ENCODE measurements at regions not wholly inside any gene's neighbourhood (a gene's known extent, or its start where the extent isn't known, plus 50 kb on each side); places are given as distances from the start of the nearest gene placed in this dataset.

- CTCF ChIA-PET, result interaction anchor here (0.9 to 2.4 kb wide), 5 partner anchors 17 to 396 kb away, joined by 3 to 8 read pairs (median 3); no protein-coding TSS in a partner anchor
- H3K4me3 ChIP-seq (ENCODE audit: low read depth, low read length), result no peak overlapping the region
- TF ChIP-seq, protein P1, sequence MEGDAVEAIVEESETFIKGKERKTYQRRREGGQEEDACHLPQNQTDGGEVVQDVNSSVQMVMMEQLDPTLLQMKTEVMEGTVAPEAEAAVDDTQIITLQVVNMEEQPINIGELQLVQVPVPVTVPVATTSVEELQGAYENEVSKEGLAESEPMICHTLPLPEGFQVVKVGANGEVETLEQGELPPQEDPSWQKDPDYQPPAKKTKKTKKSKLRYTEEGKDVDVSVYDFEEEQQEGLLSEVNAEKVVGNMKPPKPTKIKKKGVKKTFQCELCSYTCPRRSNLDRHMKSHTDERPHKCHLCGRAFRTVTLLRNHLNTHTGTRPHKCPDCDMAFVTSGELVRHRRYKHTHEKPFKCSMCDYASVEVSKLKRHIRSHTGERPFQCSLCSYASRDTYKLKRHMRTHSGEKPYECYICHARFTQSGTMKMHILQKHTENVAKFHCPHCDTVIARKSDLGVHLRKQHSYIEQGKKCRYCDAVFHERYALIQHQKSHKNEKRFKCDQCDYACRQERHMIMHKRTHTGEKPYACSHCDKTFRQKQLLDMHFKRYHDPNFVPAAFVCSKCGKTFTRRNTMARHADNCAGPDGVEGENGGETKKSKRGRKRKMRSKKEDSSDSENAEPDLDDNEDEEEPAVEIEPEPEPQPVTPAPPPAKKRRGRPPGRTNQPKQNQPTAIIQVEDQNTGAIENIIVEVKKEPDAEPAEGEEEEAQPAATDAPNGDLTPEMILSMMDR (IDR thresholded peaks at IDR 0.05; ENCODE audit: insufficient read depth, low read depth, low read length), result no peak
- H3K27me3 ChIP-seq (ENCODE audit: control insufficient read depth, insufficient read depth, low read length), result peaks cover 3% of the 10 kb centered on the region
- DNase-seq (ENCODE audit: low read depth), result no peak
- POLR2A ChIA-PET, result no interaction called here
- H3K36me3 ChIP-seq (ENCODE audit: control insufficient read depth, insufficient read depth, low read length), result no peaks in the 10 kb centered on the region
These were observed 204.9 kb downstream of the USP12 start for GRCh38 chr13:26966701-26967080.

DNA sequence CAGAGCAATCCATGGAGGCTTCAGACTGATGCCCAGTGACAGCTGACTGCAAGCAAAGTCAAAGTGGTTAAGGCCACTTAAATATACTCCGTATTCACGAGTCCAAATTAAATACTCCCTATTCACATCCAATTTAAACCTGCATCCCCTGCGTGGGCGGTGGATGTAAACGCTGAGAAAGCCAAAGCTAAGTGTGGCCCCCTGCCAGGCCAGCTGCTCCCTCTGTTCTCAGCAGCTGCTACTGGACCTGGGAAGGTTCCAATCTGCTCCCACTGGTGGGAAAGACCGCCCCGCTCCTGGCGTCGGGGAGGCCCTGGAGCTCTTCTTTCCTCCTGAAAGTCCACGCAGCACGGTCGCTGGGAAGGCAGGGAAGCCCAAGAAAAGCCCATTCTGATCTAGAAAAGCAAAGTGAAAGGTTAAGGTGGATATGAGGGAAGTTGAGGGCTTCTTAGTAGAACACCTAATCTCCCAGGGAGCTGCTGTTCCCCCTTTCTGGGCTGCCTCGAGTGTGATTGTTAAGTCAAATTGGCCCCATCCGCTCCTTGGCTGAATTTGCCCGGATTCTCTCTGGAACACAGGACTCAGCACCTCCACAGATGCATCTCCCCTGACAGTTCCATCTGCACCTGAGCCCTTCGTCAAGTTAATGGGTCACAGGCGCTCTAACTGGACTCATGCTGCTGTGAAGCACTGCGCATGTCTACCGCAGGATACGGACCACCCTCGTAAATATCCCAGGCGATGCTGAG, 205.5 kb downstream of the USP12 start:
- Histone ChIP-seq H3K27me3 (ENCODE audit: control insufficient read depth, insufficient read depth, low read length) (peaks cover 3% of the 10 kb centered on the region), H3K36me3 (ENCODE audit: control insufficient read depth, insufficient read depth, low read length) (no peaks in the 10 kb centered on the region), H3K4me3 (ENCODE audit: low read depth, low read length) (no peak overlapping the region)
- CTCF ChIA-PET, result interaction anchor here (0.9 to 2.4 kb wide), 7 partner anchors 9 to 396 kb away, joined by 3 to 8 read pairs (median 3); no protein-coding TSS in a partner anchor
- POLR2A ChIA-PET, result no interaction called here
- TF ChIP-seq, protein P1 (IDR thresholded peaks at IDR 0.05; ENCODE audit: insufficient read depth, low read depth, low read length), result no peak
- no peak for DNase-seq (ENCODE audit: low read depth)

DNA sequence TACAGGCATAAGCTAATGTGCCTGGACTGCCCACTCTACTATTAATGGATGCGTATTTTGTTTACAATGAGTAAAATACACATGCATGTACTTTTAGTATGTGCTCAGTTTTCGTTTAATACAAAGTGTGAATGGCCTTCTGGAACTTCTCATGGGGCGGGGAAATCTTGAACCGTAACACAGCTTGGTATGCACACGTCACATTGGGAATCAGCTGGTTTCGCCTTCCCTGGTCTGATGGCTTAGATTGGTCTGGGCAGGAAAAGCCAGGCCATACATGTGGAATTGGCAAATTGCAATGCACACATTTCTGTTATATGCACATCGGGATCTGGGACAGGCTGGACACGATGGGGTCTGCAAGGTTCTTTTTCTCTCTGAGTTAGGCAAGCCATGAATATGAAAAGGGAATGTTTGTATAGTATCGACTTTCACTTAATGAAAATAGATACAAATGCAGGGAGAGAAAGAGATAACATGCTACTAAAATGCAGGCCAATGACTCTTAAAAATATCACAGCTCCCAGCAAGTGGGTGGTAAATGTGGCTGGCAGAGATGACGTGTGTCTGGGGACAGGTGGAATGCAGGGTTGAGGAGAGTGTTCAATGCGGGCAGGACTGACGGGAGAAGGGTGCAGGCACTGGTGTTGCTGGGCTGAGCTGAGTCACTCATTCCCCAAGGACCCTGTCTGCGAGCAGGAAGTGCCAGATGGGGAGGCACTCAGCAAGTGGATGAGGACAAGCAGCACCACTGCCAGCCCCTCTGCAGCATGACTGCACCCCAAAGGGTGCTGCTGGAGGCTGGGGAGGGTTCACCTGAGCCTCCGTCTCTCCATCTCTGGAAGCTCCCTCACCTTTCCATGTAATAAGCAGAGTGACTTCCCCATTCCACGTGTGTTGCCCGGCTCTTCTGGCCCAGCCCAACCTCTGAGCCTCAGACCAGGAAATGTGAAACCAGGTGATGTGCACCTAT, 204.0 kb upstream of the GPR12 start:
- DNase-seq (ENCODE audit: low read depth), result no peak

DNA sequence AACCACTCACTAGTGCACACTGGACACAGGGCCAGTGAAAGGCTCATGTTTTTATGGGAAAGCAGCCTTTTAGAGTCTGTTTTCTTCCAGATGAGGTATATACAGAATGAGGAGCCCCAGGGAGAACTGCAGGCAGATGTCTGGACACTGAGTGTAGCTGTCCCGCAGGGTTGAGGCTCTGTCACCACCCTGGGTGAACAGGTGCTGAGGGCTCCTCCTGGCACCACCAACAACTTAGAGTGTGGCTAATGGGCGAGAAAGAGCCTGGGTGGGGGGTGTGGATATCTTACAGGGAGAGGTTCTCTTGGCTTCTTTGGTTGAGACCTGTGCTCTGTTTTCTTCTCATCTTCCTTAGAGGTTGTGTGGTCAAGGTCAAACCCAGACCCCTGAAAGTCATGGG, 202.1 kb upstream of the GPR12 start:
- ChIA-PET POLR2A (no interaction called here), CTCF (interaction anchor here (1.0 to 1.1 kb wide), 2 partner anchors 16 to 23 kb away, joined by 3 to 6 read pairs; no protein-coding TSS in a partner anchor)
- Histone ChIP-seq H3K4me3 (ENCODE audit: low read depth, low read length) (no peak overlapping the region), H3K36me3 (ENCODE audit: control insufficient read depth, insufficient read depth, low read length) (no peaks in the 10 kb centered on the region), H3K27me3 (ENCODE audit: control insufficient read depth, insufficient read depth, low read length) (peaks cover 8% of the 10 kb centered on the region)
- TF ChIP-seq, protein P1 (IDR thresholded peaks at IDR 0.05; ENCODE audit: insufficient read depth, low read depth, low read length), result no peak
- DNase-seq (ENCODE audit: low read depth), result no peak

More for the DNA sequence above, 204.0 kb upstream of the GPR12 start:
- ChIA-PET POLR2A (no interaction called here), CTCF (interaction anchor here (0.9 to 2.4 kb wide), 3 partner anchors 18 to 398 kb away, joined by 3 to 8 read pairs (median 3); no protein-coding TSS in a partner anchor)
- no peaks in the 10 kb centered on the region for H3K36me3 ChIP-seq (ENCODE audit: control insufficient read depth, insufficient read depth, low read length)
- TF ChIP-seq, protein P1 (IDR thresholded peaks at IDR 0.05; ENCODE audit: insufficient read depth, low read depth, low read length), result no peak
- H3K27me3 ChIP-seq (ENCODE audit: control insufficient read depth, insufficient read depth, low read length), result peaks cover 6% of the 10 kb centered on the region
- H3K4me3 ChIP-seq (ENCODE audit: low read depth, low read length), result no peak overlapping the region
